Germinal center (tissue), 1 donor: ENCODE measurements at regions not wholly inside any gene's neighbourhood (a gene's known extent, or its start where the extent isn't known, plus 50 kb on each side); places are given as distances from the start of the nearest gene placed in this dataset.
"Not testable (repeated sequence)": the region's sequence is repeated elsewhere in the genome, so short reads cannot be mapped to it uniquely, and the experiment has no call there.

ENCODE experiments used
- DNase-seq: peaks from one replicate; pipeline ENCODE4 v3.0.0; 2012; ENCODE audit warnings: mixed read lengths, low spot score

- DNase-seq: no peak
These were observed 91.9 kb upstream of the DHRS4 start for GRCh38 chr14:23861666-23862065.

GRCh38 chr14:23862513-23862912 is 91.1 kb upstream of the DHRS4 start:
- no peak for DNase-seq

- no peak for DNase-seq
These were observed 89.7 kb upstream of the DHRS4 start for GRCh38 chr14:23863836-23864235.

- DNase-seq: no peak
These were observed 89.3 kb upstream of the DHRS4 start for GRCh38 chr14:23864259-23864658.

GRCh38 chr14:23864861-23865260 is 88.7 kb upstream of the DHRS4 start:
- no peak for DNase-seq

GRCh38 chr14:23865502-23865901 is 88.1 kb upstream of the DHRS4 start:
- DNase-seq: no peak

GRCh38 chr14:23866269-23866668 is 87.3 kb upstream of the DHRS4 start:
- DNase-seq: no peak

- DNase-seq: no peak
These were observed 84.4 kb upstream of the DHRS4 start for GRCh38 chr14:23869078-23869719.

- no peak for DNase-seq
These were observed 77.3 kb upstream of the DHRS4 start for GRCh38 chr14:23876160-23876750.

GRCh38 chr14:23877111-23877510 is 76.5 kb upstream of the DHRS4 start:
- DNase-seq: no peak

GRCh38 chr14:23877538-23878180 is 75.9 kb upstream of the DHRS4 start:
- DNase-seq: no peak

GRCh38 chr14:23881282-23881681 is 72.3 kb upstream of the DHRS4 start:
- no peak for DNase-seq

GRCh38 chr14:23883684-23884540 is 69.7 kb upstream of the DHRS4 start:
- DNase-seq: no peak

- DNase-seq: no peak
These were observed 69.0 kb upstream of the DHRS4 start for GRCh38 chr14:23884541-23884904.

- no peak for DNase-seq
These were observed 66.0 kb upstream of the DHRS4 start for GRCh38 chr14:23887536-23887935.

GRCh38 chr14:23891717-23892116 is 61.9 kb upstream of the DHRS4 start:
- not testable (repeated sequence) for DNase-seq

- DNase-seq: not testable (repeated sequence)
These were observed 61.3 kb upstream of the DHRS4 start for GRCh38 chr14:23892289-23892688.

GRCh38 chr14:23894362-23895052 is 59.1 kb upstream of the DHRS4 start:
- DNase-seq: no peak

- no peak for DNase-seq
These were observed 58.5 kb upstream of the DHRS4 start for GRCh38 chr14:23895053-23895419.

GRCh38 chr14:23895480-23895879 is 58.1 kb upstream of the DHRS4 start:
- DNase-seq: no peak

- no peak for DNase-seq
These were observed 56.9 kb upstream of the DHRS4 start for GRCh38 chr14:23896609-23897153.

GRCh38 chr14:23897291-23897690 is 56.3 kb upstream of the DHRS4 start:
- not testable (repeated sequence) for DNase-seq
